WTC11 (cell line): ENCODE measurements at regions not wholly inside any gene's neighbourhood (a gene's known extent, or its start where the extent isn't known, plus 50 kb on each side); places are given as distances from the start of the nearest gene placed in this dataset.

Experiments
- ATAC-seq: fragments of 200-7000 bp; cut with Tn5 transposase; 2 replicates; pipeline ENCODE4 v1.10.0; 2021; ENCODE audit warnings: mild to moderate bottlenecking, moderate library complexity
- CTCF ChIA-PET: fragments of 300-600 bp; sonication (Branson Sonifier 250); formaldehyde crosslinking; loops from one replicate; lab custom pipeline; 2021; ENCODE audit warnings: antibody characterized with exemption; lab: Charles Lee
- POLR2A ChIA-PET: fragments of 350-600 bp; sonication (Branson Sonifier 250); formaldehyde crosslinking; loops from one replicate; lab custom pipeline; 2021; ENCODE audit warnings: antibody characterized with exemption; lab: Charles Lee
- DNase-seq: peaks from one replicate; pipeline ENCODE4 v3.0.0; 2021; ENCODE audit warnings: low spot score
- H3K27ac Mint-ChIP-seq: 2 replicates; pipeline ENCODE4 v1.8.0; 2021; ENCODE audit warnings: mixed read lengths
- H3K27me3 Mint-ChIP-seq: 2 replicates; pipeline ENCODE4 v1.8.0; 2021; ENCODE audit warnings: low read depth, mild to moderate bottlenecking, moderate library complexity, mixed read lengths
- H3K36me3 Mint-ChIP-seq: 2 replicates; pipeline ENCODE4 v1.8.0; 2021; ENCODE audit warnings: mixed read lengths
- H3K4me1 Mint-ChIP-seq: 2 replicates; pipeline ENCODE4 v1.8.0; 2022; ENCODE audit warnings: mixed read lengths
- H3K4me3 Mint-ChIP-seq: 2 replicates; pipeline ENCODE4 v1.8.0; 2021; ENCODE audit warnings: mild to moderate bottlenecking, moderate library complexity, mixed read lengths
- H3K9me3 Mint-ChIP-seq: 2 replicates; pipeline ENCODE4 v1.8.0; 2021; ENCODE audit warnings: mixed read lengths
- CREB1 ChIP-seq: sonication (generic); formaldehyde crosslinking; IDR thresholded peaks from 2 replicates; pipeline ENCODE4 v1.8.0; 2023; ENCODE audit warnings: mild to moderate bottlenecking, missing genetic modification reagents
- FOXJ3 ChIP-seq: sonication (generic); formaldehyde crosslinking; IDR thresholded peaks from 2 replicates; pipeline ENCODE4 v1.9.0; 2021; ENCODE audit warnings: missing genetic modification reagents, mild to moderate bottlenecking, borderline replicate concordance
- GTF2I ChIP-seq: fragments of 250-450 bp; sonication (Bioruptor Pico); conservative IDR thresholded peaks from 2 replicates; pipeline ENCODE4 v1.4.0; 2021; ENCODE audit warnings: mild to moderate bottlenecking
- JAZF1 ChIP-seq: fragments of 250-450 bp; sonication (Bioruptor Pico); IDR thresholded peaks from 2 replicates; pipeline ENCODE4 v1.9.0; 2021; ENCODE audit warnings: moderate library complexity, mild to moderate bottlenecking, inconsistent platforms
- KAT7 ChIP-seq: sonication (generic); formaldehyde crosslinking; IDR thresholded peaks from 2 replicates; pipeline ENCODE4 v1.8.1; 2023; ENCODE audit warnings: missing genetic modification reagents, mild to moderate bottlenecking, borderline replicate concordance
- RELA ChIP-seq: sonication (generic); formaldehyde crosslinking; IDR thresholded peaks from 2 replicates; pipeline ENCODE4 v1.8.1; 2022; ENCODE audit warnings: missing genetic modification reagents, mild to moderate bottlenecking, borderline replicate concordance
- TEAD1 ChIP-seq: sonication (generic); formaldehyde crosslinking; IDR thresholded peaks from 2 replicates; pipeline ENCODE4 v1.8.0; 2022; ENCODE audit warnings: mild to moderate bottlenecking, missing genetic modification reagents
- ZBTB21 ChIP-seq: sonication (generic); formaldehyde crosslinking; IDR thresholded peaks from 2 replicates; pipeline ENCODE4 v1.8.1; 2023; ENCODE audit warnings: mild to moderate bottlenecking, missing genetic modification reagents, borderline replicate concordance
- ZNF121 ChIP-seq: sonication (generic); formaldehyde crosslinking; IDR thresholded peaks from 2 replicates; pipeline ENCODE4 v1.8.0; 2023; ENCODE audit warnings: missing genetic modification reagents
- ZNF263 ChIP-seq: sonication (generic); formaldehyde crosslinking; IDR thresholded peaks from 2 replicates; pipeline ENCODE4 v1.8.1; 2022; ENCODE audit warnings: low read depth, mild to moderate bottlenecking, moderate library complexity, missing genetic modification reagents
- ZNF416 ChIP-seq: fragments of 250-450 bp; sonication (Bioruptor Pico); IDR thresholded peaks from 2 replicates; pipeline ENCODE4 v1.9.0; 2021; ENCODE audit warnings: mild to moderate bottlenecking, inconsistent platforms
- TF ChIP-seq, protein P1 (sequence below): sonication (generic); formaldehyde crosslinking; IDR thresholded peaks from 2 replicates; pipeline ENCODE4 v1.8.0; 2022; ENCODE audit warnings: mild to moderate bottlenecking, missing genetic modification reagents
- TF ChIP-seq, protein P2 (sequence below): fragments of 250-450 bp; sonication (Bioruptor Pico); IDR thresholded peaks from 2 replicates; pipeline ENCODE4 v1.9.0; 2021; ENCODE audit warnings: mild to moderate bottlenecking
- TF ChIP-seq, protein P3 (sequence below): sonication (generic); formaldehyde crosslinking; IDR thresholded peaks from 2 replicates; pipeline ENCODE4 v1.8.1; 2023; ENCODE audit warnings: mild to moderate bottlenecking, missing genetic modification reagents, moderate library complexity
- TF ChIP-seq, protein P4 (sequence below): sonication (generic); formaldehyde crosslinking; IDR thresholded peaks from 2 replicates; pipeline ENCODE4 v1.8.1; 2022; ENCODE audit warnings: low read depth, mild to moderate bottlenecking, moderate library complexity, missing genetic modification reagents, borderline replicate concordance
- TF ChIP-seq, protein P5 (sequence below): sonication (generic); formaldehyde crosslinking; IDR thresholded peaks from 2 replicates; pipeline ENCODE4 v1.8.1; 2023; ENCODE audit warnings: mild to moderate bottlenecking, missing genetic modification reagents, borderline replicate concordance
- TF ChIP-seq, protein P6 (sequence below): sonication (generic); formaldehyde crosslinking; IDR thresholded peaks from 2 replicates; pipeline ENCODE4 v1.8.1; 2023; ENCODE audit warnings: mild to moderate bottlenecking, missing genetic modification reagents
- TF ChIP-seq, protein P7 (sequence below): sonication (generic); formaldehyde crosslinking; IDR thresholded peaks from 2 replicates; pipeline ENCODE4 v1.8.0; 2022; ENCODE audit warnings: mild to moderate bottlenecking, missing genetic modification reagents

DNA sequence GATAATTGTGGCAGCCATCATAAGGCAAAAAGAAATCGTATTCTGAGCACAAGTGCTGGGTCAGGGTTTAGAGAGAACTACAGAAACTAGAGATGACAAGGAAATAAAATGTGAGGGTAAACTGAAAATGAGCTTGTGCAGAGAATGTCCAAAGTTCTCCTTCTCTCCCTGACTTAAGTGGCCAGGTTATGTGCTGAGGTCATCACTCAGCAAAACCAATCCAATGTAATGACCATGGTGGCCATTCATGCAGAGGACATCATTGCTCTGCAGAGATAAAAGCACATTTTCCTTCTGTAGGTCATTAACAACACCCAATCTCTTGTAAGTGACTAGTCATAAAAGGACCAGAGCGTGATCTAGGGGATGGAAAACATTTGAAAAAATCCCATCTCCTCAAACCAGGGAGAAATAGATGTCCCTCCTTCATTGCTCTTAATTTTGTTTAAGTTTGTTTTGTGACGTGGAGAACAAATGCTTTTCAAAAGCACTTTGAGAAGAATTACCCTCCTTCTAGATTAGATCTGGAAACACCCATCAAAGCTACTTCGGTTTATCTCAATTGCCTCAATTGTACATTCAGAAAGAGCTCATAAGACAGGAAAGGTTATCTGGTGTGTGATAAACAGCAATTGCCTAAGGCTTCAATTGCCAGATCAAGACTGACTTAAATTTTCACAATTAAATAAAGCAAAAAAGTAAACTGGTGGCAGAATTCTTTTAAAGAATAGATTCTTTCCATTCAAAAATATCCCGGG, 173.4 kb downstream of the SERPINI1 start:
- no peaks in the 10 kb centered on the region for H3K27me3 Mint-ChIP-seq

DNA sequence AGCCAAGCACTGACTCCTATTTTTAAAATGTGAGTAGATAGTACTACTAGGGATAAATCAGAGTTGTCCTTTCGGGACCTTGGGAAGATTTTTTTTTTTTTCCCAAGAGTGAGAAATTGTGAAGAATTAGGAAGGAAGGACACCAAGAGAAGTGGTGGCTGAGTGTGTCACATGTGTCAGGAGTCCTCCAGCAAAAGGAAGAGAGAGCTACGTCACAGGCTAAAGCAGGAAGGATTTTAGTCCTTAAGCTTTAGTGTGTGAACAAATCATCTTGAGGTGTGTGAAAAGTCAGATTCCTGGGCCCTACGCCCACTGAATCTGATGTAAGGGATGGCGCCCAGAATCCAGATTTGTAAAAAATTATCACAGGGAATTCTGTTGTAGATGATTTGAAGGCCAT, 172.7 kb downstream of the SERPINI1 start:
- POLR2A ChIA-PET: no interaction called here
- ATAC-seq: no peak
- no peaks in the 10 kb centered on the region for H3K27me3 Mint-ChIP-seq
- CTCF ChIA-PET: no interaction called here
- no peaks in the 10 kb centered on the region for H3K9me3 Mint-ChIP-seq
- no peaks in the 10 kb centered on the region for H3K36me3 Mint-ChIP-seq
- no peak overlapping the region for H3K4me3 Mint-ChIP-seq
- H3K27ac Mint-ChIP-seq: no peak overlapping the region
- DNase-seq: no peak
- H3K4me1 Mint-ChIP-seq: peaks cover 14% of the 10 kb centered on the region
- no peak for TF ChIP-seq KAT7 (CRISPR knock-in tag)
- TF ChIP-seq, protein P1, sequence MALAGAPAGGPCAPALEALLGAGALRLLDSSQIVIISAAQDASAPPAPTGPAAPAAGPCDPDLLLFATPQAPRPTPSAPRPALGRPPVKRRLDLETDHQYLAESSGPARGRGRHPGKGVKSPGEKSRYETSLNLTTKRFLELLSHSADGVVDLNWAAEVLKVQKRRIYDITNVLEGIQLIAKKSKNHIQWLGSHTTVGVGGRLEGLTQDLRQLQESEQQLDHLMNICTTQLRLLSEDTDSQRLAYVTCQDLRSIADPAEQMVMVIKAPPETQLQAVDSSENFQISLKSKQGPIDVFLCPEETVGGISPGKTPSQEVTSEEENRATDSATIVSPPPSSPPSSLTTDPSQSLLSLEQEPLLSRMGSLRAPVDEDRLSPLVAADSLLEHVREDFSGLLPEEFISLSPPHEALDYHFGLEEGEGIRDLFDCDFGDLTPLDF (CRISPR knock-in tag): no peak
- TF ChIP-seq JAZF1 (CRISPR knock-in tag): no peak
- TF ChIP-seq ZNF416 (CRISPR knock-in tag): no peak
- TF ChIP-seq GTF2I (CRISPR knock-in tag): no peak
- no peak for TF ChIP-seq TEAD1
- no peak for TF ChIP-seq CREB1
- TF ChIP-seq, protein P2, sequence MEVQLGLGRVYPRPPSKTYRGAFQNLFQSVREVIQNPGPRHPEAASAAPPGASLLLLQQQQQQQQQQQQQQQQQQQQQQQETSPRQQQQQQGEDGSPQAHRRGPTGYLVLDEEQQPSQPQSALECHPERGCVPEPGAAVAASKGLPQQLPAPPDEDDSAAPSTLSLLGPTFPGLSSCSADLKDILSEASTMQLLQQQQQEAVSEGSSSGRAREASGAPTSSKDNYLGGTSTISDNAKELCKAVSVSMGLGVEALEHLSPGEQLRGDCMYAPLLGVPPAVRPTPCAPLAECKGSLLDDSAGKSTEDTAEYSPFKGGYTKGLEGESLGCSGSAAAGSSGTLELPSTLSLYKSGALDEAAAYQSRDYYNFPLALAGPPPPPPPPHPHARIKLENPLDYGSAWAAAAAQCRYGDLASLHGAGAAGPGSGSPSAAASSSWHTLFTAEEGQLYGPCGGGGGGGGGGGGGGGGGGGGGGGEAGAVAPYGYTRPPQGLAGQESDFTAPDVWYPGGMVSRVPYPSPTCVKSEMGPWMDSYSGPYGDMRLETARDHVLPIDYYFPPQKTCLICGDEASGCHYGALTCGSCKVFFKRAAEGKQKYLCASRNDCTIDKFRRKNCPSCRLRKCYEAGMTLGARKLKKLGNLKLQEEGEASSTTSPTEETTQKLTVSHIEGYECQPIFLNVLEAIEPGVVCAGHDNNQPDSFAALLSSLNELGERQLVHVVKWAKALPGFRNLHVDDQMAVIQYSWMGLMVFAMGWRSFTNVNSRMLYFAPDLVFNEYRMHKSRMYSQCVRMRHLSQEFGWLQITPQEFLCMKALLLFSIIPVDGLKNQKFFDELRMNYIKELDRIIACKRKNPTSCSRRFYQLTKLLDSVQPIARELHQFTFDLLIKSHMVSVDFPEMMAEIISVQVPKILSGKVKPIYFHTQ (CRISPR knock-in tag): no peak
- TF ChIP-seq RELA (CRISPR knock-in tag): no peak

More for the DNA sequence above, 173.4 kb downstream of the SERPINI1 start:
- Mint-ChIP-seq H3K4me1 (peaks cover 7% of the 10 kb centered on the region), H3K9me3 (no peaks in the 10 kb centered on the region), H3K4me3 (no peak overlapping the region), H3K27ac (no peak overlapping the region), H3K36me3 (no peaks in the 10 kb centered on the region)
- no peak for TF ChIP-seq CREB1
- TF ChIP-seq, protein P3, sequence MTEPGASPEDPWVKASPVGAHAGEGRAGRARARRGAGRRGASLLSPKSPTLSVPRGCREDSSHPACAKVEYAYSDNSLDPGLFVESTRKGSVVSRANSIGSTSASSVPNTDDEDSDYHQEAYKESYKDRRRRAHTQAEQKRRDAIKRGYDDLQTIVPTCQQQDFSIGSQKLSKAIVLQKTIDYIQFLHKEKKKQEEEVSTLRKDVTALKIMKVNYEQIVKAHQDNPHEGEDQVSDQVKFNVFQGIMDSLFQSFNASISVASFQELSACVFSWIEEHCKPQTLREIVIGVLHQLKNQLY: no peak
- TF ChIP-seq, protein P4, sequence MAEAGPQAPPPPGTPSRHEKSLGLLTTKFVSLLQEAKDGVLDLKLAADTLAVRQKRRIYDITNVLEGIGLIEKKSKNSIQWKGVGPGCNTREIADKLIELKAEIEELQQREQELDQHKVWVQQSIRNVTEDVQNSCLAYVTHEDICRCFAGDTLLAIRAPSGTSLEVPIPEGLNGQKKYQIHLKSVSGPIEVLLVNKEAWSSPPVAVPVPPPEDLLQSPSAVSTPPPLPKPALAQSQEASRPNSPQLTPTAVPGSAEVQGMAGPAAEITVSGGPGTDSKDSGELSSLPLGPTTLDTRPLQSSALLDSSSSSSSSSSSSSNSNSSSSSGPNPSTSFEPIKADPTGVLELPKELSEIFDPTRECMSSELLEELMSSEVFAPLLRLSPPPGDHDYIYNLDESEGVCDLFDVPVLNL (CRISPR knock-in tag): no peak
- TF ChIP-seq ZNF416 (CRISPR knock-in tag): no peak
- TF ChIP-seq, protein P5, sequence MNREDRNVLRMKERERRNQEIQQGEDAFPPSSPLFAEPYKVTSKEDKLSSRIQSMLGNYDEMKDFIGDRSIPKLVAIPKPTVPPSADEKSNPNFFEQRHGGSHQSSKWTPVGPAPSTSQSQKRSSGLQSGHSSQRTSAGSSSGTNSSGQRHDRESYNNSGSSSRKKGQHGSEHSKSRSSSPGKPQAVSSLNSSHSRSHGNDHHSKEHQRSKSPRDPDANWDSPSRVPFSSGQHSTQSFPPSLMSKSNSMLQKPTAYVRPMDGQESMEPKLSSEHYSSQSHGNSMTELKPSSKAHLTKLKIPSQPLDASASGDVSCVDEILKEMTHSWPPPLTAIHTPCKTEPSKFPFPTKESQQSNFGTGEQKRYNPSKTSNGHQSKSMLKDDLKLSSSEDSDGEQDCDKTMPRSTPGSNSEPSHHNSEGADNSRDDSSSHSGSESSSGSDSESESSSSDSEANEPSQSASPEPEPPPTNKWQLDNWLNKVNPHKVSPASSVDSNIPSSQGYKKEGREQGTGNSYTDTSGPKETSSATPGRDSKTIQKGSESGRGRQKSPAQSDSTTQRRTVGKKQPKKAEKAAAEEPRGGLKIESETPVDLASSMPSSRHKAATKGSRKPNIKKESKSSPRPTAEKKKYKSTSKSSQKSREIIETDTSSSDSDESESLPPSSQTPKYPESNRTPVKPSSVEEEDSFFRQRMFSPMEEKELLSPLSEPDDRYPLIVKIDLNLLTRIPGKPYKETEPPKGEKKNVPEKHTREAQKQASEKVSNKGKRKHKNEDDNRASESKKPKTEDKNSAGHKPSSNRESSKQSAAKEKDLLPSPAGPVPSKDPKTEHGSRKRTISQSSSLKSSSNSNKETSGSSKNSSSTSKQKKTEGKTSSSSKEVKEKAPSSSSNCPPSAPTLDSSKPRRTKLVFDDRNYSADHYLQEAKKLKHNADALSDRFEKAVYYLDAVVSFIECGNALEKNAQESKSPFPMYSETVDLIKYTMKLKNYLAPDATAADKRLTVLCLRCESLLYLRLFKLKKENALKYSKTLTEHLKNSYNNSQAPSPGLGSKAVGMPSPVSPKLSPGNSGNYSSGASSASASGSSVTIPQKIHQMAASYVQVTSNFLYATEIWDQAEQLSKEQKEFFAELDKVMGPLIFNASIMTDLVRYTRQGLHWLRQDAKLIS (CRISPR knock-in tag): no peak
- TF ChIP-seq, protein P6, sequence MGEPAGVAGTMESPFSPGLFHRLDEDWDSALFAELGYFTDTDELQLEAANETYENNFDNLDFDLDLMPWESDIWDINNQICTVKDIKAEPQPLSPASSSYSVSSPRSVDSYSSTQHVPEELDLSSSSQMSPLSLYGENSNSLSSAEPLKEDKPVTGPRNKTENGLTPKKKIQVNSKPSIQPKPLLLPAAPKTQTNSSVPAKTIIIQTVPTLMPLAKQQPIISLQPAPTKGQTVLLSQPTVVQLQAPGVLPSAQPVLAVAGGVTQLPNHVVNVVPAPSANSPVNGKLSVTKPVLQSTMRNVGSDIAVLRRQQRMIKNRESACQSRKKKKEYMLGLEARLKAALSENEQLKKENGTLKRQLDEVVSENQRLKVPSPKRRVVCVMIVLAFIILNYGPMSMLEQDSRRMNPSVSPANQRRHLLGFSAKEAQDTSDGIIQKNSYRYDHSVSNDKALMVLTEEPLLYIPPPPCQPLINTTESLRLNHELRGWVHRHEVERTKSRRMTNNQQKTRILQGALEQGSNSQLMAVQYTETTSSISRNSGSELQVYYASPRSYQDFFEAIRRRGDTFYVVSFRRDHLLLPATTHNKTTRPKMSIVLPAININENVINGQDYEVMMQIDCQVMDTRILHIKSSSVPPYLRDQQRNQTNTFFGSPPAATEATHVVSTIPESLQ: no peak
- TF ChIP-seq FOXJ3 (CRISPR knock-in tag): no peak
- no peak for TF ChIP-seq ZNF121 (CRISPR knock-in tag)
- TF ChIP-seq ZNF263 (CRISPR knock-in tag): no peak
- TF ChIP-seq, protein P7, sequence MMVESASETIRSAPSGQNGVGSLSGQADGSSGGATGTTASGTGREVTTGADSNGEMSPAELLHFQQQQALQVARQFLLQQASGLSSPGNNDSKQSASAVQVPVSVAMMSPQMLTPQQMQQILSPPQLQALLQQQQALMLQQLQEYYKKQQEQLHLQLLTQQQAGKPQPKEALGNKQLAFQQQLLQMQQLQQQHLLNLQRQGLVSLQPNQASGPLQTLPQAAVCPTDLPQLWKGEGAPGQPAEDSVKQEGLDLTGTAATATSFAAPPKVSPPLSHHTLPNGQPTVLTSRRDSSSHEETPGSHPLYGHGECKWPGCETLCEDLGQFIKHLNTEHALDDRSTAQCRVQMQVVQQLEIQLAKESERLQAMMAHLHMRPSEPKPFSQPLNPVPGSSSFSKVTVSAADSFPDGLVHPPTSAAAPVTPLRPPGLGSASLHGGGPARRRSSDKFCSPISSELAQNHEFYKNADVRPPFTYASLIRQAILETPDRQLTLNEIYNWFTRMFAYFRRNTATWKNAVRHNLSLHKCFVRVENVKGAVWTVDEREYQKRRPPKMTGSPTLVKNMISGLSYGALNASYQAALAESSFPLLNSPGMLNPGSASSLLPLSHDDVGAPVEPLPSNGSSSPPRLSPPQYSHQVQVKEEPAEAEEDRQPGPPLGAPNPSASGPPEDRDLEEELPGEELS (CRISPR knock-in tag): no peak
- no peak for TF ChIP-seq ZBTB21
- ATAC-seq: no peak
- ChIA-PET POLR2A (no interaction called here), CTCF (interaction anchor here (0.6 kb wide), 1 partner anchor 17 kb away, joined by 3 read pairs; no protein-coding TSS in a partner anchor)
- DNase-seq: no peak
